Left colon (tissue), 2 donors: ENCODE measurements at regions not wholly inside any gene's neighbourhood (a gene's known extent, or its start where the extent isn't known, plus 50 kb on each side); places are given as distances from the start of the nearest gene placed in this dataset.

Source experiments
- ATAC-seq: fragments of 200-7000 bp; cut with Tn5 transposase; one replicate; pipeline ENCODE4 v1.9.1; 2020; ENCODE audit warnings: mild to moderate bottlenecking, moderate library complexity
- DNase-seq, 2 donors: peaks; one replicate each; pipeline ENCODE4 v3.0.0-alpha.2; 2020
- intact Hi-C, 2 donors: fragments of 100-400 bp; cut with DNase I in 1 of 2; cut with micrococcal nuclease in 1 of 2; formaldehyde crosslinking; loops; one replicate each; pipeline versions ENCODE4 v1.11.2 to v1.14.0; 2022; cut with DNase I, micrococcal nuclease
- donor health status: DM: no; HTN: no; CAD: no.
- donor health status: DM: yes; HTN: yes; CAD: no.

GRCh38 chr5:106976363-106976762 lies 694.4 kb downstream of the EFNA5 start:
- DNase-seq (no peak), ATAC-seq (no peak)
- intact Hi-C loops: no loop called here

- ATAC-seq (no peak), DNase-seq (no peak)
- intact Hi-C loops: no loop called here
Observed at GRCh38 chr5:106974272-106974671, 696.5 kb downstream of the EFNA5 start.

GRCh38 chr5:106966686-106967315 lies 703.9 kb downstream of the EFNA5 start:
- intact Hi-C loops: no loop called here
- no peak for ATAC-seq

GRCh38 chr5:106964132-106964531 lies 706.6 kb downstream of the EFNA5 start:
- no peak for DNase-seq
- intact Hi-C loops: no loop called here

More at GRCh38 chr5:106966686-106967315, 703.9 kb downstream of the EFNA5 start:
- DNase-seq: no peak

GRCh38 chr5:106963630-106964029 lies 707.1 kb downstream of the EFNA5 start:
- DNase-seq (no peak), ATAC-seq (no peak)
- intact Hi-C loops: no loop called here

More at GRCh38 chr5:106964132-106964531, 706.6 kb downstream of the EFNA5 start:
- no peak for ATAC-seq

GRCh38 chr5:106962464-106963230 lies 708.1 kb downstream of the EFNA5 start:
- no peak for DNase-seq
- intact Hi-C loops: no loop called here
- ATAC-seq: no peak

- DNase-seq (peak in 1 of 2 donors; percentile 8), ATAC-seq (peak; percentile 85)
- intact Hi-C loops: no loop called here
Observed at GRCh38 chr5:106959387-106959786, 711.4 kb downstream of the EFNA5 start.

GRCh38 chr5:106957336-106957735 lies 713.4 kb downstream of the EFNA5 start:
- ATAC-seq (no peak), DNase-seq (no peak)
- intact Hi-C loops: no loop called here

GRCh38 chr5:106956886-106957285 lies 713.9 kb downstream of the EFNA5 start:
- ATAC-seq: no peak
- intact Hi-C loops: no loop called here
- no peak for DNase-seq

- intact Hi-C loops: no loop called here
- no peak for ATAC-seq
Observed at GRCh38 chr5:106956187-106956586, 714.5 kb downstream of the EFNA5 start.

GRCh38 chr5:106940986-106941385 lies 729.8 kb downstream of the EFNA5 start:
- no peak for DNase-seq
- ATAC-seq: peak; percentile 40
- intact Hi-C loops: no loop called here

More at GRCh38 chr5:106956187-106956586, 714.5 kb downstream of the EFNA5 start:
- DNase-seq: no peak

- ATAC-seq: no peak
- intact Hi-C loops: no loop called here
- DNase-seq: no peak
Observed at GRCh38 chr5:106940301-106940846, 730.4 kb downstream of the EFNA5 start.

- DNase-seq: no peak
- no peak for ATAC-seq
- intact Hi-C loops: no loop called here
Observed at GRCh38 chr5:106923409-106923808, 747.3 kb downstream of the EFNA5 start.

- no peak for ATAC-seq
- DNase-seq: no peak
- intact Hi-C loops: no loop called here
Observed at GRCh38 chr5:106921567-106921966, 749.2 kb downstream of the EFNA5 start.

GRCh38 chr5:106910486-106910885 lies 760.3 kb downstream of the EFNA5 start:
- intact Hi-C loops: no loop called here
- no peak for DNase-seq
- ATAC-seq: no peak

- intact Hi-C loops: no loop called here
Observed at GRCh38 chr5:106909716-106910115, 761.0 kb downstream of the EFNA5 start.

GRCh38 chr5:106907979-106908378 lies 762.8 kb downstream of the EFNA5 start:
- ATAC-seq (no peak), DNase-seq (no peak)
- intact Hi-C loops: no loop called here

More at GRCh38 chr5:106909716-106910115, 761.0 kb downstream of the EFNA5 start:
- DNase-seq (no peak), ATAC-seq (no peak)

- intact Hi-C loops: no loop called here
- ATAC-seq (no peak), DNase-seq (no peak)
Observed at GRCh38 chr5:106906199-106906598, 764.5 kb downstream of the EFNA5 start.

GRCh38 chr5:106894964-106895363 lies 775.8 kb downstream of the EFNA5 start:
- intact Hi-C loops: no loop called here
- ATAC-seq (no peak), DNase-seq (no peak)

- intact Hi-C loops: no loop called here
- ATAC-seq (no peak), DNase-seq (no peak)
Observed at GRCh38 chr5:106882035-106882434, 788.7 kb downstream of the EFNA5 start.
